Activated CD8-positive, alpha-beta memory T cell treated with anti-CD3 and anti-CD28 coated beads for 48 hours (primary cell): ENCODE measurements at regions not wholly inside any gene's neighbourhood (a gene's known extent, or its start where the extent isn't known, plus 50 kb on each side); places are given as distances from the start of the nearest gene placed in this dataset.

ENCODE experiments used
- DNase-seq, 3 experiments: peaks; one replicate each; pipeline ENCODE4 v3.0.0-alpha.2; 2020; ENCODE audit warnings: low read depth in 2 of 3, low spot score in 2 of 3

DNA sequence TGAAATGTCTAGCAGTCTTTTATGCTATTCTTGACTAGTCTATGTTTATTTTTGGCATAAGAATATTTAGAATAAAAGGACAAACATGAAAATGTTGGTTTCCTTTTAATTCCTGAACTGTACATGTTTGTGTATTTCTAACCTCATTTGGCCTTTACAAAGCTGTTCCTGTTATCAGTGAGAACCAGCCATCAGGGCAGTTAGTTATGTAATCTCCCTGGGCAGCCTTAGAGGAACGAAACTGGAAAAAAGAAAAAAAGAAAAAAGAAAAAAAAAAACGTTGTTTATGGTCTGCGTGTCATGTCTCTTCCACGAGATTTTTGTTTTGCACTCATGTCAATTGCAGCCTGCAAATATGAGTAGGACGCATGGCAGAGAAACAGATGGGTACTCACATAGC is 193.7 kb downstream of the MAGEB5 start:
- DNase-seq = no peak

DNA sequence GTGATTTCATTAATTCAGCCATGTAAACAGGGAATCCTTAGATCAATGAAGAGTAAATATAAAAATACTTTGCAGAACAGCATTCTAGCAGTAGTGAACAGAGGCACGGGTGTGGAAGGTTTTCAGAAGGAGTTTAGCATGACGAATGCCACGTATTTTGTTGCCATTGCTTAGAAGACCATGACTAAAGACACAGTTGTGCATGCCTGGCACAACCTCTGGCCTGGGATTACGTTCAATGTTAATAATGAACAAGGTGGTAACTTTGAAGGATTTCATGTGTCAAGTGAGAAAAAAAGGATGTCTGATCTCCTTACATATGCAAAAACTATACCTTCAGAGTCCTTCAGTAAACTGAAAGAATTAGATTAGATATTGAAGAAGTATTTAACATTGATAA is 171.9 kb downstream of the MAGEB5 start:
- DNase-seq = no peak

GRCh38 chrX:26376037-26376708 is 160.2 kb downstream of the MAGEB5 start:
- DNase-seq = no peak

DNA sequence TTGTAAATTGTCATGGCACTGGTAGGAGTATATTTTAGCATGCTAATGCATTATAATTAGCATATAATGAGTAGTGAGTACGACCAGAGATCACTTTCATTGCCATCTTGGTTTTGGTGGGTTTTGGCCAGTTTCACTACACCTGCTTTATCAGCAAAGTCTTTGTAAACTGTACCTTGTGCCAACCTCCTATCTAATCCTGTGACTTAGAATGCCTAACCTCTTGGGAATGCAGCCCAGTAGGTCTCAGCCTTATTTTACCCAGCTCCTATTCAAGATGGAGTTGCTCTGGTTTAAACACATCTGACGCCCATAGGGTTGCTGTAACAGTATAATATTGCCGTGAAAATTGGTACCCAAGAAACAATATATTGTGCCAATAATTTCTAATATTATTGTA is 159.4 kb downstream of the MAGEB5 start:
- DNase-seq = no peak

DNA sequence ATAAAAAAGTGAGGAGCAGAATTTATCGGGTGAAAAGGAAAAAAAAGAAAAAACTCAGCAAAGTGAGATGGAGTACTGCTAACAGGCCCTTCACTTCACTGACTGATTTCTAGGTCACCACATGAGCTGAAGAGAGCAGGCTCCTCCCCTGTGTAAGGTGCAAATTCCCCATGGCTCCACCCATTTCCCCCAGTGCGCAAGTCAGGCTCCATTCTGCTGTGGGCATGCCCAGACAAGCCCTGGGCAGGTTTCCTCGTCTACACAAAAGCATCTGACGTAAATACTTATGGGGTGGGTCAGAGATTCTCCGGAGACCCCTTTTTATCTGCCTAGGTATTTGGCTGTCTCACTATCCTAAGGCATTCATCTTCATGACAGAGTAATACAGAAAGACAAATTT is 157.9 kb downstream of the MAGEB5 start:
- DNase-seq = no peak

DNA sequence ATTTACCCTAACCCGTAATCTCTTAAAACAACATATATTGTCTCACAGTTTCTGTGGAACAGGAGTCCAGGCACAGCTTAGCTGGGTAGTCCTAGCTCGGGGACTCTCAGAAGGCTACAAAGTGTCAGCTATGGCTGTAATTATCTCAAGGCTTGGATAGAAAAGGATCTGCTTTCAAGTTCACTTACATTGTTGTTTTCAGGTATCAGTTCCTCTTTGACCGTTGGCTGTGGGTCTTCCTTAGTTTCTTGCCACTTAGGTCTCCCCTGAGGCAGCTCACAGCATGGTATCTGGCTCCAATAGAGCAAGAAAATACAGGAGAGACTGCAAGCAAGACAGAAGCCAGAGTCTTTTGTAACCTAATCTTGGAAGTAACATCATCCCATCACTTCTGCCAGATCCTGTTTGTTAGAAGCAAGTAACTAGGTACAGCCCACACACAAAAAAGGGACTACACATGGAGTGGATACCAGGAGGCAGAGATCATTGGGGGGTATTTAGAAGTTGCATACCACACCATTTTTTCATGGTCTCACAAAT is 137.0 kb downstream of the MAGEB5 start:
- no peak for DNase-seq

GRCh38 chrX:26347171-26347570 is 131.2 kb downstream of the MAGEB5 start:
- no peak for DNase-seq

DNA sequence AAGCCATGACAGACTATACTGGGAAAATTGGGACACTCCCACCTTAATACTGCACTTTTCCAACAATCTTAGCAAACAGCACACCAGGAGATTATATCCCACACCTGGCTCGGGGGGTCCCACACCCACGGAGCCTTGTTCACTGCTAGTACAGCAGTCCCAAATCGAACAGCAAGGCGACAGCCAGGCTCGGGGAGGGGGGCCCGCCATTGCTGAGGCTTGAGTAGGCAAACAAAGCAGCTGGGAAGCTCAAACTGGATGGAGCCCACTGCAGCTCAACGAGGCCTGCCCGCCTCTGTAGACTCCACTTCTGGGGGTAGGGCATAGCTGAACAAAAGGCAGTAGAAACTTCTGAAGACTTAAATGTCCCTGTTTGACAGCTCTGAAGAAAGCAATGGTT is 118.3 kb downstream of the MAGEB5 start:
- DNase-seq = no peak

- DNase-seq = no peak
These were observed 112.8 kb downstream of the MAGEB5 start for GRCh38 chrX:26328608-26329319.

DNA sequence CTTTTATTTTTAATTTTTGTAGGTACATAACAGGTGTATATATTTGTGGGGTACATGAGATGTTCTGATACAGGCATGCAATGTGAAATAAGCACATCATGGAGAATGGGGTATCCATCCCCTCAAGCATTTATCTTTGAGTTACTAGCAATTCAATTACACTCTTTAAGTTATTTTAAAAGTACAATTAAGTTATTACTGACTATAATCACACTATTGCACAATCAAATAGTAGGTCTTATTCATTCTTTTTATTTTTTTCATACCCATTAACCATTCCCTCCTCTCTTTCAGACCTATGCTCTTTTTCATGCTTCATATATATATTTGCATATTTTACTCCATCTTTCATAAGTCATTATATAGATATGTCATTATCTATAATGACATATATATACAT is 93.3 kb downstream of the MAGEB5 start:
- no peak for DNase-seq

DNA sequence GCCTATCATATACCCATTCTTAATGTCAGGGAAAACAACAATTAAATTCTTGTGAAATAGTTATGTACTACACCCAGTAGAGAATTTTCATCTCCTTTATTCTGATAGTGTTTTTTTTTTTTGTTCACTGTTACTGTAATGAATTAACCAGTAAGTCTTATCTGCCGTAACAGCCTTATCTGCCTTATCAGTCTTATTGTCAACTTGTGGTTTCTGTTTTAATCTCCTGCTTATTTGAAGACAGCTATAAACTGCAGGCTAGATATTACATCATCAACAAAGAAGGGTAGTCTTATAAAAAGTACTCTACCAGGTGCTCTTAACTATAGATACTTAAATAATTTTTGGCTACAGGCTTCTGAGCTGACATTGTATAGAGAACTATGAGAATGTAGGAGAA is 79.5 kb downstream of the MAGEB5 start:
- no peak for DNase-seq

GRCh38 chrX:26286836-26287235 is 70.9 kb downstream of the MAGEB5 start:
- no peak for DNase-seq
